Upper lobe of right lung (tissue), 1 donor: ENCODE measurements at regions not wholly inside any gene's neighbourhood (a gene's known extent, or its start where the extent isn't known, plus 50 kb on each side); places are given as distances from the start of the nearest gene placed in this dataset.

Experiments
- ATAC-seq: fragments of 200-7000 bp; cut with Tn5 transposase; one replicate; pipeline ENCODE4 v1.9.1; 2020; ENCODE audit warnings: mild to moderate bottlenecking, moderate library complexity
- DNase-seq: peaks from one replicate; pipeline ENCODE4 v3.0.0-alpha.2; 2020
- H3K27ac ChIP-seq: fragments of 200-600 bp; one replicate; pipeline ENCODE4 v1.8.0; 2022
- H3K27me3 ChIP-seq: fragments of 200-600 bp; one replicate; pipeline ENCODE4 v1.8.0; 2022; ENCODE audit warnings: mild to moderate bottlenecking
- H3K36me3 ChIP-seq: fragments of 200-600 bp; one replicate; pipeline ENCODE4 v1.8.0; 2022
- H3K4me1 ChIP-seq: fragments of 200-600 bp; one replicate; pipeline ENCODE4 v1.8.0; 2022
- H3K4me3 ChIP-seq: fragments of 200-600 bp; one replicate; pipeline ENCODE4 v1.8.0; 2022; ENCODE audit warnings: mild to moderate bottlenecking
- H3K9me3 ChIP-seq: fragments of 200-600 bp; one replicate; pipeline ENCODE4 v1.8.0; 2022
- CTCF ChIP-seq: fragments of 200-600 bp; IDR thresholded peaks from one replicate; pipeline ENCODE4 v1.8.0; 2022; ENCODE audit warnings: antibody characterized with exemption
- intact Hi-C: fragments of 100-400 bp; cut with DNase I; formaldehyde crosslinking; loops from one replicate; pipeline ENCODE4 v1.11.0; 2022
- donor health status: DM: no; HTN: yes; CAD: no; lungs with severe emphysema.

- Histone ChIP-seq H3K36me3 (no peaks in the 10 kb centered on the region), H3K27ac (no peak overlapping the region), H3K4me1 (no peaks in the 10 kb centered on the region), H3K4me3 (no peak overlapping the region), H3K9me3 (no peaks in the 10 kb centered on the region), H3K27me3 (no peaks in the 10 kb centered on the region)
- intact Hi-C loops: no loop called here
- no peak for TF ChIP-seq CTCF
- DNase-seq (no peak), ATAC-seq (no peak)
Measured at GRCh38 chr11:33474866-33475265, 217.7 kb downstream of the HIPK3 start.

GRCh38 chr11:33471541-33471940 lies 214.4 kb downstream of the HIPK3 start:
- Histone ChIP-seq H3K9me3 (no peaks in the 10 kb centered on the region), H3K4me3 (no peak overlapping the region), H3K4me1 (no peaks in the 10 kb centered on the region), H3K36me3 (no peaks in the 10 kb centered on the region), H3K27me3 (no peaks in the 10 kb centered on the region), H3K27ac (no peak overlapping the region)
- ATAC-seq: no peak
- DNase-seq: no peak
- intact Hi-C loops: no loop called here
- TF ChIP-seq CTCF: no peak

GRCh38 chr11:33467966-33468365 lies 210.8 kb downstream of the HIPK3 start:
- Histone ChIP-seq H3K4me3 (no peak overlapping the region), H3K27me3 (no peaks in the 10 kb centered on the region), H3K27ac (no peak overlapping the region), H3K36me3 (no peaks in the 10 kb centered on the region), H3K9me3 (no peaks in the 10 kb centered on the region), H3K4me1 (no peaks in the 10 kb centered on the region)
- no peak for DNase-seq
- no peak for TF ChIP-seq CTCF
- ATAC-seq: no peak
- intact Hi-C loops: no loop called here

GRCh38 chr11:33463059-33463458 lies 205.9 kb downstream of the HIPK3 start:
- no peaks in the 10 kb centered on the region for H3K36me3 ChIP-seq
- no peaks in the 10 kb centered on the region for H3K4me1 ChIP-seq
- H3K4me3 ChIP-seq: no peak overlapping the region
- H3K9me3 ChIP-seq: no peaks in the 10 kb centered on the region
- no peak for TF ChIP-seq CTCF
- no peak overlapping the region for H3K27ac ChIP-seq
- no peaks in the 10 kb centered on the region for H3K27me3 ChIP-seq
- ATAC-seq: no peak
- intact Hi-C loops: no loop called here
- DNase-seq: no peak

- ATAC-seq: no peak
Measured at GRCh38 chr11:33461369-33462125, 204.4 kb downstream of the HIPK3 start.

More at GRCh38 chr11:33461369-33462125, 204.4 kb downstream of the HIPK3 start:
- H3K4me3 ChIP-seq: no peak overlapping the region
- H3K27me3 ChIP-seq: no peaks in the 10 kb centered on the region
- DNase-seq: no peak
- intact Hi-C loops: no loop called here
- H3K27ac ChIP-seq: no peak overlapping the region
- TF ChIP-seq CTCF: no peak
- no peaks in the 10 kb centered on the region for H3K4me1 ChIP-seq
- no peaks in the 10 kb centered on the region for H3K9me3 ChIP-seq
- H3K36me3 ChIP-seq: no peaks in the 10 kb centered on the region
